CD4-positive, alpha-beta T cell (primary cell): ENCODE measurements at regions not wholly inside any gene's neighbourhood (a gene's known extent, or its start where the extent isn't known, plus 50 kb on each side); places are given as distances from the start of the nearest gene placed in this dataset.
"Not testable (repeated sequence)": the region's sequence is repeated elsewhere in the genome, so short reads cannot be mapped to it uniquely, and the experiment has no call there.

Experiments used
- ATAC-seq: fragments of 200-7000 bp; cut with Tn5 transposase; one replicate; pipeline ENCODE4 v1.10.0; 2022; ENCODE audit warnings: mild to moderate bottlenecking; ENCODE audit not compliant: poor library complexity
- CTCF ChIA-PET: fragments of 350-600 bp; sonication (Branson Sonifier 250); formaldehyde crosslinking; loops from one replicate; lab custom pipeline; 2021; ENCODE audit warnings: antibody characterized with exemption, inconsistent platforms; lab: Charles Lee
- POLR2A ChIA-PET: fragments of 350-600 bp; sonication (Branson Sonifier 250); formaldehyde crosslinking; loops from one replicate; lab custom pipeline; 2021; ENCODE audit warnings: antibody characterized with exemption, inconsistent platforms; lab: Charles Lee
- DNase-seq, 14 experiments: peaks; one replicate each; pipeline ENCODE4 v3.0.0-alpha.2; 2013 to 2020; ENCODE audit warnings: mixed read lengths in 2 of 14
- H3K27ac ChIP-seq, 2 donors: one replicate each; pipeline versions ENCODE4 v1.5.1 to v1.7.0; 2013; ENCODE audit warnings: low read length in 2 of 2, low read depth in 1 of 2, mild to moderate bottlenecking in 1 of 2
- H3K27me3 ChIP-seq, 2 experiments: 1 replicate in 1 of 2; 2 replicates in 1 of 2; pipeline versions ENCODE4 v1.6.1 to v1.7.0; 2013; ENCODE audit warnings: low read length in 2 of 2, control low read depth in 1 of 2, mild to moderate bottlenecking in 1 of 2, moderate library complexity in 1 of 2; ENCODE audit not compliant: insufficient read depth in 2 of 2, control insufficient read depth in 1 of 2
- H3K36me3 ChIP-seq: one replicate; pipeline ENCODE4 v1.6.1; 2013; ENCODE audit warnings: low read length, control low read depth; ENCODE audit not compliant: insufficient read depth
- H3K4me1 ChIP-seq: one replicate; pipeline ENCODE4 v1.6.1; 2013; ENCODE audit warnings: low read length, control low read depth; ENCODE audit not compliant: insufficient read depth
- H3K4me3 ChIP-seq: one replicate; pipeline ENCODE4 v1.5.1; 2013; ENCODE audit warnings: mild to moderate bottlenecking, low read length, moderate library complexity
- H3K9me3 ChIP-seq, 2 experiments: 1 replicate in 1 of 2; 2 replicates in 1 of 2; pipeline versions ENCODE4 v1.6.1 to v1.7.0; 2013; ENCODE audit warnings: low read length in 2 of 2, mild to moderate bottlenecking in 2 of 2, control low read depth in 1 of 2, moderate library complexity in 1 of 2; ENCODE audit not compliant: control insufficient read depth in 1 of 2, insufficient read depth in 1 of 2
- H3K27ac Mint-ChIP-seq: one replicate; pipeline ENCODE4 v1.8.0; 2020; ENCODE audit warnings: mixed read lengths
- H3K27me3 Mint-ChIP-seq: one replicate; pipeline ENCODE4 v1.8.0; 2021; ENCODE audit warnings: mixed read lengths
- H3K36me3 Mint-ChIP-seq: one replicate; pipeline ENCODE4 v1.8.0; 2021; ENCODE audit warnings: low read depth, mixed read lengths
- H3K4me1 Mint-ChIP-seq: one replicate; pipeline ENCODE4 v1.8.0; 2021; ENCODE audit warnings: low read depth, mixed read lengths
- H3K4me3 Mint-ChIP-seq: one replicate; pipeline ENCODE4 v1.8.0; 2020; ENCODE audit warnings: mild to moderate bottlenecking, mixed read lengths
- H3K9me3 Mint-ChIP-seq: one replicate; pipeline ENCODE4 v1.8.0; 2020; ENCODE audit warnings: mixed read lengths
- CTCF ChIP-seq: fragments of 200-600 bp; IDR thresholded peaks from one replicate; pipeline ENCODE4 v1.8.0; 2022; ENCODE audit warnings: antibody characterized with exemption, mild to moderate bottlenecking
- intact Hi-C, 2 experiments: fragments of 100-400 bp; cut with DNase I in 1 of 2; cut with micrococcal nuclease in 1 of 2; formaldehyde crosslinking; loops; one replicate each; pipeline versions ENCODE4 v1.15.1 to v1.9.0; 2023 to 2025; cut with DNase I, micrococcal nuclease

GRCh38 chr4:9594948-9595347, 150.7 kb downstream of the DEFB131A start:
- Mint-ChIP-seq H3K4me1 (no peaks in the 10 kb centered on the region), H3K4me3 (no peak overlapping the region), H3K27ac (no peak overlapping the region), H3K27me3 (no peaks in the 10 kb centered on the region), H3K36me3 (peaks cover 72% of the 10 kb centered on the region), H3K9me3 (peaks cover 13% of the 10 kb centered on the region)
- no peak overlapping the region for H3K4me3 ChIP-seq
- H3K27ac ChIP-seq, result no peak overlapping the region
- CTCF ChIA-PET, result no interaction called here
- H3K9me3 ChIP-seq, result peaks cover 0 to 13% of the 10 kb centered on the region in 2 experiments
- TF ChIP-seq CTCF, result no peak
- H3K36me3 ChIP-seq, result no peaks in the 10 kb centered on the region
- POLR2A ChIA-PET, result no interaction called here
- intact Hi-C loops, result no loop called here
- no peak for DNase-seq
- ATAC-seq, result no peak
- H3K27me3 ChIP-seq, result no peaks in the 10 kb centered on the region
- no peaks in the 10 kb centered on the region for H3K4me1 ChIP-seq

- CTCF ChIA-PET, H3K4me1 ChIP-seq, H3K27me3 ChIP-seq, H3K27ac ChIP-seq, DNase-seq, intact Hi-C loops, H3K4me3 Mint-ChIP-seq, H3K27ac Mint-ChIP-seq, ATAC-seq, H3K4me3 ChIP-seq, H3K36me3 ChIP-seq, H3K9me3 Mint-ChIP-seq, H3K27me3 Mint-ChIP-seq, POLR2A ChIA-PET, H3K4me1 Mint-ChIP-seq: not testable (repeated sequence)
- peaks cover 66% of the 10 kb centered on the region for H3K36me3 Mint-ChIP-seq
- H3K9me3 ChIP-seq, result peaks cover 0 to 13% of the 10 kb centered on the region in 2 experiments
Observed at GRCh38 chr4:9595531-9595930, 151.3 kb downstream of the DEFB131A start.

GRCh38 chr4:9599266-9599665, 155.1 kb downstream of the DEFB131A start:
- Mint-ChIP-seq H3K27ac (peak overlapping the region; percentile 14), H3K4me1 (peaks cover 29% of the 10 kb centered on the region), H3K4me3 (no peak overlapping the region), H3K27me3 (no peaks in the 10 kb centered on the region), H3K9me3 (peaks cover 6% of the 10 kb centered on the region), H3K36me3 (peaks cover 45% of the 10 kb centered on the region)
- no peaks in the 10 kb centered on the region for H3K36me3 ChIP-seq
- H3K27me3 ChIP-seq, result no peaks in the 10 kb centered on the region
- ChIA-PET CTCF (no interaction called here), POLR2A (no interaction called here)
- H3K9me3 ChIP-seq, result peaks cover 0 to 4% of the 10 kb centered on the region in 2 experiments
- H3K4me3 ChIP-seq, result no peak overlapping the region
- H3K4me1 ChIP-seq, result peaks cover 15% of the 10 kb centered on the region
- no peak overlapping the region for H3K27ac ChIP-seq
- no peak for TF ChIP-seq CTCF
- ATAC-seq (no peak), DNase-seq (no peak)
- intact Hi-C loops, result no loop called here

GRCh38 chr4:9600246-9600645, 156.0 kb downstream of the DEFB131A start:
- Histone ChIP-seq H3K27me3 (no peaks in the 10 kb centered on the region), H3K36me3 (no peaks in the 10 kb centered on the region), H3K27ac (no peak overlapping the region), H3K4me3 (no peak overlapping the region), H3K9me3 (no peaks in the 10 kb centered on the region), H3K4me1 (peaks cover 17% of the 10 kb centered on the region)
- Mint-ChIP-seq H3K4me3 (no peak overlapping the region), H3K9me3 (peaks cover 4% of the 10 kb centered on the region), H3K27ac (no peak overlapping the region), H3K27me3 (no peaks in the 10 kb centered on the region), H3K36me3 (peaks cover 42% of the 10 kb centered on the region), H3K4me1 (peaks cover 39% of the 10 kb centered on the region)
- intact Hi-C loops, result loop anchor here in 1 of 2 experiments (5.0 kb wide), 1 partner anchor 63 kb away; no protein-coding TSS in a partner anchor
- ATAC-seq (no peak), DNase-seq (no peak)
- POLR2A ChIA-PET, result no interaction called here
- TF ChIP-seq CTCF, result no peak
- CTCF ChIA-PET, result no interaction called here
